Astrocyte of the hippocampus (primary cell): ENCODE measurements at regions not wholly inside any gene's neighbourhood (a gene's known extent, or its start where the extent isn't known, plus 50 kb on each side); places are given as distances from the start of the nearest gene placed in this dataset.
"Not testable (repeated sequence)": the region's sequence is repeated elsewhere in the genome, so short reads cannot be mapped to it uniquely, and the experiment has no call there.

ENCODE experiments used
- DNase-seq: peaks from one replicate; pipeline ENCODE4 v3.0.0; 2011; ENCODE audit warnings: low read depth, low spot score

- DNase-seq = no peak
Observed at GRCh38 chr18:59038295-59039039, 101.2 kb upstream of the SEC11C start.

- DNase-seq = not testable (repeated sequence)
Observed at GRCh38 chr18:59039040-59039320, 100.7 kb upstream of the SEC11C start.

- DNase-seq = no peak
Observed at GRCh38 chr18:59039449-59039848, 100.2 kb upstream of the SEC11C start.

GRCh38 chr18:59040770-59041148 is 98.9 kb upstream of the SEC11C start:
- no peak for DNase-seq

GRCh38 chr18:59041296-59041695 is 98.4 kb upstream of the SEC11C start:
- DNase-seq = no peak

GRCh38 chr18:59041819-59042815 is 97.6 kb upstream of the SEC11C start:
- DNase-seq = peak; percentile 33

- no peak for DNase-seq
Observed at GRCh38 chr18:59044855-59045254, 94.8 kb upstream of the SEC11C start.

- DNase-seq = no peak
Observed at GRCh38 chr18:59047321-59048047, 92.2 kb upstream of the SEC11C start.

DNA sequence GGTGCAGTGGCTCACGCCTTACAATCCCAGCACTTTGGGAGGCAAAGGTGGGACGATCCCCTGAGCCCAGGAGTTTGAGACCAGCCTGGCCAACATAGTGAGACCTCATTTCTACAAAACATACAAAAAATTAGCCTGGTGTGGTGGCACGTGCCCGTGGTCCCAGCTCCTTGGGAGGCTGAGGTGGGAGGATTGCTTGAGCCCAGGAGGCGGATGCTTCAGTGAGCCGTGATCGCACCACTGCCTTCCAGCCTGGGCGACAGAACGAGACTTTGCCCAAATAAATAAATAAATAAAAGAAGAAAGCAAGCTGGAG is 91.7 kb upstream of the SEC11C start:
- no peak for DNase-seq

- no peak for DNase-seq
Observed at GRCh38 chr18:59048378-59048777, 91.3 kb upstream of the SEC11C start.

DNA sequence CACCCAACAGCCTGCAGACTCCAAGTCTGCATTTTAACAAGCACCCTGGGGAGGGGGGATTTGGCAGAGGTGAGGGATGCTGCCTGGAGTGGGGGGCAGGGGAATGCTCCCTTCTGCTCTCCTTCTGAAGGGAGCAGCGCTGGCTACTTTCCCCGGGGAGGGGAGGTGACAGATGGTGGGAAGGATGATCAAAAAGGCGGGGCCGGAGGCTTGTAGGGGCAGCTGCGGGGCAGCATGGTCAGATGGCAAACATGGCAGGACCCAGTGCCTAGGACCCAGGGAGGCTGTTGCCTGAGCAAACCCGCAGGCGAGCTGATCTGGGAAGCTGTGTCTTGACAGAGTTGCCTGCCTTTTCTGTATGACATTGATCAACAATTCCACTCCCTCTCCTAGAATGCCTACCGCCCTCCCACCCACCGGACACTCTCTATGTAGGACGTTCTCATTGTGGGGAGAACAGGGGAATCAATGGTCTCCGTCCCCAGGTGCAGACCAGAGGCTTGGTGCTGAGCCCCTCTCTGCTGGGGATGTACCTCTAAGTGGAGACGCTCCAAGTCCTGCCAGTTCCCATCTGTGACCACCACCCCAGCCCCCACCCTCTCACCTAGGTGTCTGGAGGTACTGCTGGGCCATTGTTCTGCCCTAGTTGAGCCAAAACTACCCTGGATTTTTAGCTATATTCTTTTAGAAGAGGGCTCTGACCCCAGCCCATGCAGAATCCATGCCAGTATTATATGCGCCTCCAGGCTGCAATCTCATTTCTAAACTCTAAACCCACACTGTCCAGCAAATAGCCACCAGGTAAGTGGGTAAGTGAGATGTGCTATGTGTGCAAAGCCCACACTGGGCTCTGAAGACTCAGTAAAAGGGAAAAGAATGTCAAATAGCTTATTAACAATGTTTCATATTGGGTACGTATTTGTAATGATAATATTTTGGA is 89.7 kb upstream of the SEC11C start:
- DNase-seq = no peak

GRCh38 chr18:59050661-59051057 is 89.0 kb upstream of the SEC11C start:
- DNase-seq = no peak

GRCh38 chr18:59051470-59052165 is 88.1 kb upstream of the SEC11C start:
- peak; percentile 36 for DNase-seq

- DNase-seq = peak; percentile 35
Observed at GRCh38 chr18:59052965-59053820, 86.5 kb upstream of the SEC11C start.

GRCh38 chr18:59054496-59055287 is 85.0 kb upstream of the SEC11C start:
- peak; percentile 39 for DNase-seq

GRCh38 chr18:59055345-59056032 is 84.2 kb upstream of the SEC11C start:
- DNase-seq = no peak

DNA sequence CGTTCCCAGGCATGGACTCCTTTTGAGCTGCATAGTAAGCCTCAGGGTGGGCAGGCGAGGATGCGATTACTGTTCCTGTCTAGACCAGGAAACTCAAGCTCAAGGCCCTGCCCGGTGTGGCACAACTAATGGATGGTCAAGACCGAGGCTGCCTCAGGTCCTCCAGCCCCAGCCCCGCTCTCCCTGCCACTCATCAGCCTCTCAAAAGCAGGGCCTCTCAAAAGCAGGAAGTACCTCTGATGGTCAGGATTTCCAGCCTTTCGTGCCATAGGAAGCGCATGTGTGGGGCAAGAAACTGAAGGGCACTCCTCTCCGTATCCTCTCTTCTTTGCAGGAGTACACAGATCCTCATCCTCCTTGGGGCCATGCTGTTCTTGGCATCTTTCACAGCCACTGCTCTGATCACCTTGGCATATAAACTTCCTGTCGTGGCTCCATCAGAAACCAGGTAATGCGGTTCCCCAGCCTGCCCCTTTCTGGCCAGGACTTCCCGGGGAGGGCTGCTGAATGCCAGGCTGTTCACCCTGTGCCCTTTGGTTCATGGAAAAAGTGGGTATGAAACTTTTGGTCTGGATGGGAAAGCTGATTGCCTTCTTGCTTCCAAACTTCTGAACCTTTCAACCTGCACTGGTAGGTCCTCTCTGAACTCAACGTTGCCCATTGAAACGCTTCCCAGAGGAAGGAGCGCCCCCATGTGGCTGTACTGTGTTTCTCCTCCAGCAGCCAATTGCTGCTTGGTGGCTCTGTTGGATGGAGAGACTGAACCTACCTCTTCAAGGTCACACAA is 82.8 kb upstream of the SEC11C start:
- peak; percentile 80 for DNase-seq

DNA sequence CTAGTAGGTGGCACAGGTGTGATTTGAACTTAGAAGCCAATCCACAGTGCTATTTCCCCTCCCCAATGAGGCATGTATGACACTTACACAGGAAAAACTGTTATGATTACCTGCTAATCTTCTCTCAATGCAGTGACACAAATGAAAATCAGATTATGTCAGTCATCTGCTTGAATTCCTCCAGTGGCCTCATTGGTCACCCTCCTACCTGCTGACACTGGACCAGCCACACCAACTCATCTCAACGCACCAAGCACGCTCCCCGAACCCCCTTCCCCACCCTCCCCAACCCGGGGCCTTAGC is 82.2 kb upstream of the SEC11C start:
- DNase-seq = no peak
